Chondrocyte (in vitro differentiated cells): ENCODE measurements at regions not wholly inside any gene's neighbourhood (a gene's known extent, or its start where the extent isn't known, plus 50 kb on each side); places are given as distances from the start of the nearest gene placed in this dataset.

Source experiments
- DNase-seq: peaks from one replicate; pipeline ENCODE4 v3.0.0; 2021; ENCODE audit warnings: mixed read lengths, low spot score
- H3K27ac Mint-ChIP-seq: one replicate; pipeline ENCODE4 v1.8.0; 2021; ENCODE audit warnings: mild to moderate bottlenecking, moderate library complexity, mixed read lengths; ENCODE audit not compliant: unreplicated experiment
- H3K27me3 Mint-ChIP-seq: 2 replicates; pipeline ENCODE4 v1.8.0; 2021; ENCODE audit warnings: low read depth, mixed read lengths
- H3K36me3 Mint-ChIP-seq: 2 replicates; pipeline ENCODE4 v1.8.0; 2021; ENCODE audit warnings: low read depth, mixed read lengths
- H3K4me1 Mint-ChIP-seq: 2 replicates; pipeline ENCODE4 v1.8.0; 2021; ENCODE audit warnings: low read depth, mild to moderate bottlenecking, mixed read lengths
- H3K4me3 Mint-ChIP-seq: one replicate; pipeline ENCODE4 v1.8.0; 2021; ENCODE audit warnings: mild to moderate bottlenecking, moderate library complexity, mixed read lengths; ENCODE audit not compliant: unreplicated experiment
- H3K9me3 Mint-ChIP-seq: 2 replicates; pipeline ENCODE4 v1.8.0; 2021; ENCODE audit warnings: low read depth, mixed read lengths
- TF ChIP-seq, protein P1 (sequence below): fragments of 200-600 bp; sonication (generic); IDR thresholded peaks from 2 replicates; pipeline ENCODE4 v1.5.0; 2021; ENCODE audit warnings: antibody characterized with exemption, mild to moderate bottlenecking, moderate library complexity

DNA sequence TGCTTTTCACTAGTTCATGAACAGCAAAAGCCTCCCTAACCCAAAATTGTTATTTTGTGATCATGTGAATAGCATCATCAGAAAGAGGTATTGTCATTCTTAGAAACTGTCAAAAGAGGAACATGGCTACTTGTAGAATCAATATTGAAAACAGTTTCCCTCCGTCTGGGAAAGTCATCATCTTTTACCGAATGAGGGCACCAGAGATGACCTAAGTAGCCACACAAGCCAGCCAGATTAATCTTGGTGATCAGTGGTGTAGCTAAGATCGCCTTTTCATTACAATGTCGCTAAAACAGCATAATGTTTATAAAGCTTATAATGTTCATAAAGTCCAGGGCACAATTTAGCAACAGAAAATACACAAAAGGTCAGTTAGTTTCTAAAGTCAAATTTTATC is 136.1 kb downstream of the SIPA1L2 start:
- no peaks in the 10 kb centered on the region for H3K9me3 Mint-ChIP-seq
- no peaks in the 10 kb centered on the region for H3K27me3 Mint-ChIP-seq
- peaks cover 6% of the 10 kb centered on the region for H3K4me1 Mint-ChIP-seq
- TF ChIP-seq, protein P1, sequence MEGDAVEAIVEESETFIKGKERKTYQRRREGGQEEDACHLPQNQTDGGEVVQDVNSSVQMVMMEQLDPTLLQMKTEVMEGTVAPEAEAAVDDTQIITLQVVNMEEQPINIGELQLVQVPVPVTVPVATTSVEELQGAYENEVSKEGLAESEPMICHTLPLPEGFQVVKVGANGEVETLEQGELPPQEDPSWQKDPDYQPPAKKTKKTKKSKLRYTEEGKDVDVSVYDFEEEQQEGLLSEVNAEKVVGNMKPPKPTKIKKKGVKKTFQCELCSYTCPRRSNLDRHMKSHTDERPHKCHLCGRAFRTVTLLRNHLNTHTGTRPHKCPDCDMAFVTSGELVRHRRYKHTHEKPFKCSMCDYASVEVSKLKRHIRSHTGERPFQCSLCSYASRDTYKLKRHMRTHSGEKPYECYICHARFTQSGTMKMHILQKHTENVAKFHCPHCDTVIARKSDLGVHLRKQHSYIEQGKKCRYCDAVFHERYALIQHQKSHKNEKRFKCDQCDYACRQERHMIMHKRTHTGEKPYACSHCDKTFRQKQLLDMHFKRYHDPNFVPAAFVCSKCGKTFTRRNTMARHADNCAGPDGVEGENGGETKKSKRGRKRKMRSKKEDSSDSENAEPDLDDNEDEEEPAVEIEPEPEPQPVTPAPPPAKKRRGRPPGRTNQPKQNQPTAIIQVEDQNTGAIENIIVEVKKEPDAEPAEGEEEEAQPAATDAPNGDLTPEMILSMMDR, result no peak
- no peak for DNase-seq
- H3K27ac Mint-ChIP-seq, result no peak overlapping the region
- peaks cover 2% of the 10 kb centered on the region for H3K36me3 Mint-ChIP-seq
- H3K4me3 Mint-ChIP-seq, result no peak overlapping the region

DNA sequence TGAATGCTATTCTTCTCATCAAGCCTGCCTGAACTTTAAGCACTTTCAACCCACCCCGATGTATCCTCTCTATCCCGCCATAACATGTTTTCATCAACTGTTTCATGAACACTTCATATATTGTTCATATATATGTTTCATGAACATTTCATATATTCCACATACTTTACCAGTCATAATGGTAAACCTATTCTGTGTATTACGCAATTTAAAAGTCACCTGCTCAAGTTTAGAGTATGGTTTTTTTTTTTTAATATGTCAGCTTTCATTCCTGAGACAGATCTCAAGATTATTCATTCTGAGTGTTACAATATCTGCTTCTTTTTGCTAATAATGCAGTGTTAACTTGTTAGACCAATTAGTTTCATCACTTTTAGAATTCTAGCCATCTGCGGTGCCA is 140.7 kb downstream of the SIPA1L2 start:
- DNase-seq, result no peak
- H3K4me3 Mint-ChIP-seq, result no peak overlapping the region
- H3K4me1 Mint-ChIP-seq, result peaks cover 23% of the 10 kb centered on the region
- H3K27ac Mint-ChIP-seq, result no peak overlapping the region
- H3K27me3 Mint-ChIP-seq, result no peaks in the 10 kb centered on the region
- H3K36me3 Mint-ChIP-seq, result peaks cover 5% of the 10 kb centered on the region
- TF ChIP-seq, protein P1, result no peak
- H3K9me3 Mint-ChIP-seq, result no peaks in the 10 kb centered on the region

DNA sequence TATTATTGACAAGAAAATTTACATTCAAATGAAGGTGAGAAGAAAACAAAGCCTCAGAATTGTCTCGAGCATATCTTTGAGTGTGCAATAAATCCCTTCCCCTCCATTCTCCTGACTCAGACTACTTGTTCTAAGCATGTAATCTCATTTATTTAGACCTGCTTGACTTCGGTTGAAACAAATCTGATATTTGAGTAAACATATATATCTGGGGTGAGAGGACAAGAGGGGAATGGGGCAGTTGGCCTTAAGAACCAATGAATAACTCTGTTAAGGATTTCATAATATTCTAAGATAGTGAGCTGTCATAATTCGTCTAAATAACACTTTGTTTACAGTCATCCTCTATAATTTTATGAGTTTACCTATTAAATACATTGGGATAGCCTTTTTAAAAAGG is 142.7 kb downstream of the SIPA1L2 start:
- peaks cover 3% of the 10 kb centered on the region for H3K36me3 Mint-ChIP-seq
- no peak overlapping the region for H3K4me3 Mint-ChIP-seq
- H3K27me3 Mint-ChIP-seq, result no peaks in the 10 kb centered on the region
- H3K9me3 Mint-ChIP-seq, result no peaks in the 10 kb centered on the region
- peak overlapping the region; percentile 42 for H3K27ac Mint-ChIP-seq
- H3K4me1 Mint-ChIP-seq, result peaks cover 27% of the 10 kb centered on the region
- DNase-seq, result no peak
- TF ChIP-seq, protein P1, result no peak

DNA sequence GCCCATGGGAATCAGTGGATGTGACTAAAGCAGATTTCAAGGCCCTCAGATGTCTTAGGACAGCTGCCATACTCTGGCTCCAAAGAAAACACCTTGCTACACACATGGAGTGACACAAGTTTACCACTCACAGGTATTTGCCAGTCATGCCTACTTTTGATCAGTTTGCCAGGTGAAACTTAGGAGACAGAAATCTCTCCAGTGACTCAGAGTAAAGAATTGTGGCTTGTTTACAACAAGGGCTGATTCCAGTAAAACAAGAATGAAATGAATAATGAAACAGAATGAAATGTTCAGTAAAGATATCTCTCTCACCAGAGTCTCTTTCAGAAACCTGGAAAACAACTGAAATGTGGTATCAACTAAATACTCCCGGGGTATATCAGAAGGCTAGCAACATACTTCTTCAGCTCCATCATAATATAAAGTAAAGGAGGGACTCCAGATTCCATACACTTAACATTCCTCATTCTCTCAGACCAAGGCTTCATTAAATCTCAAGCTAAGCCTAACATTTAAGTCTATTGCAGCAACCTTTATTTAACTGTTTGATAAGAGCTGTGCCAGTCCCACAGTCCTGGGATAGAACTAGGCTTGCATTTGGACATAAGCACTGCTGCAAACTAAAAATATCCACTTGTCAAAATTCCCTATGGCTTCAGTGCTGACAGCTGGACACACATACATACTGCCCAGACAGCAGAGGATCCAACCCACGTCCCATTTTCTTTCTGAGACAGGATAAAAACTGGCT is 143.3 kb downstream of the SIPA1L2 start:
- H3K27me3 Mint-ChIP-seq, result no peaks in the 10 kb centered on the region
- peaks cover 3% of the 10 kb centered on the region for H3K36me3 Mint-ChIP-seq
- H3K4me1 Mint-ChIP-seq, result peaks cover 32% of the 10 kb centered on the region
- TF ChIP-seq, protein P1, result no peak
- H3K27ac Mint-ChIP-seq, result peak overlapping the region; percentile 42
- no peaks in the 10 kb centered on the region for H3K9me3 Mint-ChIP-seq
- no peak overlapping the region for H3K4me3 Mint-ChIP-seq
- no peak for DNase-seq

DNA sequence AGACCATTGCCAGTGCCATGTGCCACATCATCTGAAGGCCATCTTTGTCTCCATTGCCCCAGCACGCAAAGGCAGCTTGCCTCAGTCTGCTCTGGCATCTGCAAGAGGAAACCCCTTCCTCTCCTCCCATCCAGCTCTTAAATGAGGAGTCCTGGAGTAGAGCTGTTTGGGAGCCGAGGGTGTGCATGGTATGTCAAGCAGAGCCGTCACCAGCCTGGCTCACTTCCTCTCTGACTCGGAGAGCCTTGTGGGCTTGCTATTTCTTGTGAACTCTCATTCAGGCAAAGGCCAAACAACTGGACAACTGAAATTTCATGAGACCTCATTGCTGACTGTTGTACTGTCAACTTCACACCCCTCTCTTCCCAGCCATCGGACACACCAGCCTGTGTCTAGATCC is 143.9 kb downstream of the SIPA1L2 start:
- no peaks in the 10 kb centered on the region for H3K27me3 Mint-ChIP-seq
- no peak for DNase-seq
- peaks cover 3% of the 10 kb centered on the region for H3K36me3 Mint-ChIP-seq
- no peak overlapping the region for H3K4me3 Mint-ChIP-seq
- H3K4me1 Mint-ChIP-seq, result peaks cover 33% of the 10 kb centered on the region
- TF ChIP-seq, protein P1, result no peak
- no peaks in the 10 kb centered on the region for H3K9me3 Mint-ChIP-seq
- H3K27ac Mint-ChIP-seq, result no peak overlapping the region
